ENCODE measurements at regions not wholly inside any gene's neighbourhood (a gene's known extent, or its start where the extent isn't known, plus 50 kb on each side); places are given as distances from the start of the nearest gene placed in this dataset.

DNA sequence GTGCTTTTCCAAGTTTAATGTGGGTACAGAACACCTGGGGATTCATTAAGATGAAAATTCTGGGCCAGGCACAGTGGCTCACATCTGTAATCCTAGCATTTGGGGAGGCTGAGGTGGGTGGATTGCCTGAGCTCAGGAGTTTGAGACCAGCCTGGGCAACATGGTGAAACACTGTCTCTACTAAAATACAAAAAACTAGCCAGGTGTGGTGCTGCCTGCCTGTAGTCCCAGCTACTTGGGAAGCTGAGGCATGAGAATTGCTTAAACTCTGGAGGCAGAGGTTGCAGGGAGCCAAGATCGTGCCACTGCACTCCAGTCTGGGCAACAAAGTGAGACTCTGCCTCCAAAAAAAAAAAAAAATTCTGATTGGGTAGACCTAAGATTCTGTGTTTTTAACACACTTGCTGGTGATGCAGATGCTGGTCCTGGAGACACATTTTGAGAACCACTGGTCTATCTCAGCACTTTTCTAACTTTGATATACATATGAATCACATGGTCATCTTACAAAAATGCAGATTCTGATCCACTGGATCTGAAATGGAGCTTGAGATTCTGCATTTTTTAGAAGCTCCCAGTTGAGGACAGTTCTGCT is 223.8 kb upstream of the SATB1 start:
- DNase-seq, result no peak
- H3K27me3 ChIP-seq (ENCODE audit: insufficient read depth, low read depth), result no peaks in the 10 kb centered on the region
- intact Hi-C loops (cut with micrococcal nuclease; ENCODE audit: unreplicated experiment), result no loop called here
- H2AFZ ChIP-seq, result no peak overlapping the region
- TF ChIP-seq, protein P1, sequence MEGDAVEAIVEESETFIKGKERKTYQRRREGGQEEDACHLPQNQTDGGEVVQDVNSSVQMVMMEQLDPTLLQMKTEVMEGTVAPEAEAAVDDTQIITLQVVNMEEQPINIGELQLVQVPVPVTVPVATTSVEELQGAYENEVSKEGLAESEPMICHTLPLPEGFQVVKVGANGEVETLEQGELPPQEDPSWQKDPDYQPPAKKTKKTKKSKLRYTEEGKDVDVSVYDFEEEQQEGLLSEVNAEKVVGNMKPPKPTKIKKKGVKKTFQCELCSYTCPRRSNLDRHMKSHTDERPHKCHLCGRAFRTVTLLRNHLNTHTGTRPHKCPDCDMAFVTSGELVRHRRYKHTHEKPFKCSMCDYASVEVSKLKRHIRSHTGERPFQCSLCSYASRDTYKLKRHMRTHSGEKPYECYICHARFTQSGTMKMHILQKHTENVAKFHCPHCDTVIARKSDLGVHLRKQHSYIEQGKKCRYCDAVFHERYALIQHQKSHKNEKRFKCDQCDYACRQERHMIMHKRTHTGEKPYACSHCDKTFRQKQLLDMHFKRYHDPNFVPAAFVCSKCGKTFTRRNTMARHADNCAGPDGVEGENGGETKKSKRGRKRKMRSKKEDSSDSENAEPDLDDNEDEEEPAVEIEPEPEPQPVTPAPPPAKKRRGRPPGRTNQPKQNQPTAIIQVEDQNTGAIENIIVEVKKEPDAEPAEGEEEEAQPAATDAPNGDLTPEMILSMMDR (conservative IDR thresholded peaks at IDR 0.05), result no peak
- no peak for TF ChIP-seq EZH2 (IDR thresholded peaks at IDR 0.05; ENCODE audit: low read depth)
- H3K79me2 ChIP-seq (ENCODE audit: low read depth), result no peaks in the 10 kb centered on the region
- no peaks in the 10 kb centered on the region for H3K9me2 ChIP-seq (ENCODE audit: insufficient read depth)
- POLR2A ChIA-PET (ENCODE audit: unreplicated experiment), result no interaction called here
- H3F3A ChIP-seq (ENCODE audit: insufficient read depth, low read depth), result no peaks in the 10 kb centered on the region
- no peak overlapping the region for H3K27ac ChIP-seq
- no peaks in the 10 kb centered on the region for H3K36me3 ChIP-seq (ENCODE audit: low read depth)
- no TSS peak for BruUV-seq (replicated peaks)
- no peak overlapping the region for H3K4me2 ChIP-seq
- CTCF ChIA-PET, result no interaction called here
- no peaks in the 10 kb centered on the region for H3K9me3 ChIP-seq (ENCODE audit: insufficient read depth, low read depth)
- no peak overlapping the region for H3K4me3 ChIP-seq
- no peaks in the 10 kb centered on the region for H3K4me1 ChIP-seq (replicated peaks; ENCODE audit: insufficient read depth)
- no peaks in the 10 kb centered on the region for H4K20me1 ChIP-seq (ENCODE audit: insufficient read depth)

DNA sequence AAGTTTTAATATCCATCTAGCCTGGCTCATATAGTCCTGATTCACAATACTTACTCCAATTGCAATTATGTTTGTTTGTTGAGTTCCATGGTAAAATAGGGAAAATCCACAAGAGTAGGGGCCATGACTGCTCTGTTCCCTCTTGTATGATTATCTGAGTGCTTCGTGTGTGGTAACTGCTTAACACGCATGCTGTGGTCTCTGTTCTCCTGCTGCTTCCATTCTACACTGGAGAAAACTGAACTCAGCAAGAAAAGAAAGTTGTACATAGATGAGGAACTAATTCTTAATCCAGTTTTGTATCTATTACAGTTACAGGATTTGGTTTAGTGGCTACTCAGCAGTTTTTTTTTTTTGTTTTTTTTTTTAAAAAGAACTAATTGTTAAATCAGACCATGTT is 223.0 kb upstream of the SATB1 start:
- DNase-seq, result no peak
- H3K27me3 ChIP-seq (ENCODE audit: insufficient read depth, low read depth), result no peaks in the 10 kb centered on the region
- ChIA-PET POLR2A (ENCODE audit: unreplicated experiment) (no interaction called here), CTCF (no interaction called here)
- no peaks in the 10 kb centered on the region for H3K79me2 ChIP-seq (ENCODE audit: low read depth)
- intact Hi-C loops (cut with micrococcal nuclease; ENCODE audit: unreplicated experiment), result no loop called here
- no peaks in the 10 kb centered on the region for H4K20me1 ChIP-seq (ENCODE audit: insufficient read depth)
- H3K9me2 ChIP-seq (ENCODE audit: insufficient read depth), result no peaks in the 10 kb centered on the region
- no peaks in the 10 kb centered on the region for H3K4me1 ChIP-seq (replicated peaks; ENCODE audit: insufficient read depth)
- BruUV-seq (replicated peaks), result no TSS peak
- no peaks in the 10 kb centered on the region for H3K36me3 ChIP-seq (ENCODE audit: low read depth)
- no peaks in the 10 kb centered on the region for H3K9me3 ChIP-seq (ENCODE audit: insufficient read depth, low read depth)
- H3K4me3 ChIP-seq, result no peak overlapping the region
- no peak overlapping the region for H3K4me2 ChIP-seq
- H2AFZ ChIP-seq, result no peak overlapping the region
- TF ChIP-seq, protein P1 (conservative IDR thresholded peaks at IDR 0.05), result no peak
- no peak for TF ChIP-seq EZH2 (IDR thresholded peaks at IDR 0.05; ENCODE audit: low read depth)
- no peak overlapping the region for H3K27ac ChIP-seq
- no peaks in the 10 kb centered on the region for H3F3A ChIP-seq (ENCODE audit: insufficient read depth, low read depth)

DNA sequence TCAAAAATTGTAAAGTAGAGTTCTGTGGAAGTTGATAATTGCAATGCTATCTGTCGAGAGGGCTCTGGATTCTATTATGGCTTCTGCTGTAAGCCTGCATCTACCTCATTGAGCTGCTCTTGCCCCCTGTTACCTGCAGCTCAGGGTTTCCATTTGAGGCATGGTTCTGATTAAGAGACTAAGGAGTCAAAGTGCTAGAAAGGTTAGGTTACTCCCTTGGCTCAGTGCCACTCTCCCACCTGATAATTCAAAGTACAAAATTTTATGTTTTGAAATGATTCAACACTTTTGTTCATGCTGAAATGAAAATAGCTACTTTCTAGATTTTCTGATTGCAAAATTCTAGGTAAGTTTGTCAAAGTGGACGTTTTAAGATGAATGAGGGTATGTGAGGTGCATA is 220.5 kb upstream of the SATB1 start:
- no peak for TF ChIP-seq EZH2 (IDR thresholded peaks at IDR 0.05; ENCODE audit: low read depth)
- TF ChIP-seq, protein P1 (conservative IDR thresholded peaks at IDR 0.05), result no peak
- CTCF ChIA-PET, result no interaction called here

More for the DNA sequence above, 220.5 kb upstream of the SATB1 start:
- POLR2A ChIA-PET (ENCODE audit: unreplicated experiment), result no interaction called here
- H3K79me2 ChIP-seq (ENCODE audit: low read depth), result no peaks in the 10 kb centered on the region
- no peak overlapping the region for H3K4me2 ChIP-seq
- H3K9me3 ChIP-seq (ENCODE audit: insufficient read depth, low read depth), result no peaks in the 10 kb centered on the region
- no peak overlapping the region for H3K27ac ChIP-seq
- DNase-seq, result no peak
- H3K4me1 ChIP-seq (replicated peaks; ENCODE audit: insufficient read depth), result no peaks in the 10 kb centered on the region
- H3K4me3 ChIP-seq, result no peak overlapping the region
- no peaks in the 10 kb centered on the region for H3K27me3 ChIP-seq (ENCODE audit: insufficient read depth, low read depth)
- no peak overlapping the region for H2AFZ ChIP-seq
- H4K20me1 ChIP-seq (ENCODE audit: insufficient read depth), result no peaks in the 10 kb centered on the region
- no peaks in the 10 kb centered on the region for H3F3A ChIP-seq (ENCODE audit: insufficient read depth, low read depth)
- no peaks in the 10 kb centered on the region for H3K9me2 ChIP-seq (ENCODE audit: insufficient read depth)
- intact Hi-C loops (cut with micrococcal nuclease; ENCODE audit: unreplicated experiment), result no loop called here
- BruUV-seq (replicated peaks), result no TSS peak
- no peaks in the 10 kb centered on the region for H3K36me3 ChIP-seq (ENCODE audit: low read depth)
